ENCODE measurements at regions not wholly inside any gene's neighbourhood (a gene's known extent, or its start where the extent isn't known, plus 50 kb on each side); places are given as distances from the start of the nearest gene placed in this dataset.

- TF ChIP-seq BHLHE40 (IDR thresholded peaks at IDR 0.05; ENCODE audit: low read length): peak; percentile 57
- TF ChIP-seq SRF (IDR thresholded peaks at IDR 0.05; ENCODE audit: low read depth, low read length): 0 out of 2 replicates have a peak, but pooled peaks have one; percentile 43
- no peak for TF ChIP-seq CREB1 (IDR thresholded peaks at IDR 0.05)
- peak; percentile 83 for TF ChIP-seq CREB1 (CRISPR knock-in tag; IDR thresholded peaks at IDR 0.05)
- TF ChIP-seq RFX5 (IDR thresholded peaks at IDR 0.05; ENCODE audit: low read depth, low read length): peak; percentile 51; the same call in 1 of the 2 replicates
- TF ChIP-seq PRDM15 (CRISPR knock-in tag; IDR thresholded peaks at IDR 0.05): no peak
- no peak for TF ChIP-seq ZNF737 (CRISPR knock-in tag; IDR thresholded peaks at IDR 0.05; ENCODE audit: borderline replicate concordance)
- TF ChIP-seq ZNF431 (CRISPR knock-in tag; IDR thresholded peaks at IDR 0.05; ENCODE audit: borderline replicate concordance, low read depth): no peak; the same call in 1 of the 2 replicates
- TF ChIP-seq WIZ (CRISPR knock-in tag; IDR thresholded peaks at IDR 0.05): no peak; the same call in 1 of the 2 replicates
- no peak for TF ChIP-seq ZNF883 (CRISPR knock-in tag; IDR thresholded peaks at IDR 0.05; ENCODE audit: not compliant biosample characterization)
- TF ChIP-seq FOXA3 (CRISPR knock-in tag; IDR thresholded peaks at IDR 0.05): peak; percentile 98
- peak; percentile 86 for TF ChIP-seq MLX (CRISPR knock-in tag; IDR thresholded peaks at IDR 0.05)
- TF ChIP-seq GABPA (IDR thresholded peaks at IDR 0.05; ENCODE audit: low read depth, low read length): no peak
- TF ChIP-seq GABPA (CRISPR knock-in tag; IDR thresholded peaks at IDR 0.05; ENCODE audit: low read depth): peak; percentile 60
- TF ChIP-seq KLF12 (CRISPR knock-in tag; IDR thresholded peaks at IDR 0.05; ENCODE audit: borderline replicate concordance): peak; percentile 78
- TF ChIP-seq KDM1A (CRISPR knock-in tag; IDR thresholded peaks at IDR 0.05): peak; percentile 84
- peak; percentile 98 for TF ChIP-seq ETV5 (CRISPR knock-in tag; IDR thresholded peaks at IDR 0.05; ENCODE audit: borderline replicate concordance)
- peak; percentile 69; the same call in 1 of the 2 replicates for TF ChIP-seq NR2C2 (CRISPR knock-in tag; IDR thresholded peaks at IDR 0.05; ENCODE audit: borderline replicate concordance)
- peak; percentile 53 for TF ChIP-seq ZNF18 (CRISPR knock-in tag; IDR thresholded peaks at IDR 0.05; ENCODE audit: insufficient replicate concordance)
- no peak; the same call in 1 of the 2 replicates for TF ChIP-seq ZNF576 (CRISPR knock-in tag; IDR thresholded peaks at IDR 0.05)
- TF ChIP-seq MBNL3 (CRISPR knock-in tag; conservative IDR thresholded peaks at IDR 0.05): no peak
- peak; percentile 86 for TF ChIP-seq SIX1 (CRISPR knock-in tag; IDR thresholded peaks at IDR 0.05; ENCODE audit: borderline replicate concordance)
Observed at GRCh38 chr20:22511943-22512910, 72.1 kb downstream of the FOXA2 start (continued).

Measured in HepG2 (cell line).